Right forelimb (tissue), 1 donor: ENCODE measurements at regions not wholly inside any gene's neighbourhood (a gene's known extent, or its start where the extent isn't known, plus 50 kb on each side); places are given as distances from the start of the nearest gene placed in this dataset.

Experiments
- DNase-seq: peaks from one replicate; pipeline ENCODE4 v3.0.0-alpha.2; 2018

GRCh38 chr4:14668296-14668695 is 334.0 kb upstream of the CPEB2 start:
- DNase-seq, result no peak

GRCh38 chr4:14669371-14669770 is 332.9 kb upstream of the CPEB2 start:
- no peak for DNase-seq

GRCh38 chr4:14671146-14671545 is 331.1 kb upstream of the CPEB2 start:
- no peak for DNase-seq

GRCh38 chr4:14675279-14675985 is 326.8 kb upstream of the CPEB2 start:
- DNase-seq, result no peak

- no peak for DNase-seq
Observed at GRCh38 chr4:14679906-14680305, 322.4 kb upstream of the CPEB2 start.

- no peak for DNase-seq
Observed at GRCh38 chr4:14681330-14681729, 321.0 kb upstream of the CPEB2 start.

GRCh38 chr4:14693728-14694127 is 308.6 kb upstream of the CPEB2 start:
- no peak for DNase-seq

GRCh38 chr4:14695095-14695845 is 307.0 kb upstream of the CPEB2 start:
- no peak for DNase-seq

- DNase-seq, result no peak
Observed at GRCh38 chr4:14700083-14700482, 302.2 kb upstream of the CPEB2 start.

GRCh38 chr4:14700544-14700943 is 301.7 kb upstream of the CPEB2 start:
- DNase-seq, result no peak

- no peak for DNase-seq
Observed at GRCh38 chr4:14701389-14701788, 300.9 kb upstream of the CPEB2 start.

GRCh38 chr4:14701896-14702295 is 300.4 kb upstream of the CPEB2 start:
- no peak for DNase-seq

GRCh38 chr4:14708574-14708973 is 293.7 kb upstream of the CPEB2 start:
- no peak for DNase-seq

GRCh38 chr4:14711259-14711658 is 291.0 kb upstream of the CPEB2 start:
- DNase-seq, result no peak

GRCh38 chr4:14716691-14717090 is 285.6 kb upstream of the CPEB2 start:
- no peak for DNase-seq

- DNase-seq, result no peak
Observed at GRCh38 chr4:14719053-14719452, 283.2 kb upstream of the CPEB2 start.

- DNase-seq, result no peak
Observed at GRCh38 chr4:14726441-14726840, 275.8 kb upstream of the CPEB2 start.

GRCh38 chr4:14726877-14727361 is 275.4 kb upstream of the CPEB2 start:
- no peak for DNase-seq

- DNase-seq, result no peak
Observed at GRCh38 chr4:14729282-14730000, 272.8 kb upstream of the CPEB2 start.

GRCh38 chr4:14742054-14742453 is 260.2 kb upstream of the CPEB2 start:
- no peak for DNase-seq

- no peak for DNase-seq
Observed at GRCh38 chr4:14743172-14743571, 259.1 kb upstream of the CPEB2 start.

- DNase-seq, result no peak
Observed at GRCh38 chr4:14743601-14744000, 258.7 kb upstream of the CPEB2 start.

GRCh38 chr4:14744346-14744745 is 257.9 kb upstream of the CPEB2 start:
- DNase-seq, result no peak

GRCh38 chr4:14749910-14750309 is 252.4 kb upstream of the CPEB2 start:
- DNase-seq, result no peak
